Endothelial cell of umbilical vein (primary cell): ENCODE measurements at regions not wholly inside any gene's neighbourhood (a gene's known extent, or its start where the extent isn't known, plus 50 kb on each side); places are given as distances from the start of the nearest gene placed in this dataset.

Experiments
- BruUV-seq: library from RNA; stranded (reverse); fragments of 400-500 nt; replicated peaks from 2 replicates; lab custom pipeline; 2021; lab: Mats Ljungman, UMichigan
- CTCF ChIA-PET: fragments of 300-600, 350-600 bp; sonication (Branson Sonifier 250); formaldehyde crosslinking; loops from one replicate; lab custom pipeline; 2021; ENCODE audit warnings: antibody characterized with exemption, inconsistent platforms; lab: Charles Lee
- POLR2A ChIA-PET: fragments of 300-600, 350-600 bp; sonication (Branson Sonifier 250); formaldehyde crosslinking; loops from one replicate; lab custom pipeline; 2021; ENCODE audit warnings: antibody characterized with exemption, inconsistent platforms; lab: Charles Lee
- DNase-seq: peaks from one replicate; pipeline ENCODE4 v3.0.0-alpha.2; 2011; ENCODE audit warnings: low read depth, low spot score
- FAIRE-seq: peaks from 2 replicates; lab custom pipeline; 2011; peaks lifted over from hg19 to GRCh38; lab: Jason Lieb, UNC
- H2AFZ ChIP-seq: 2 replicates; pipeline ENCODE4 v1.6.0; 2012; ENCODE audit warnings: low read depth, low read length, control low read depth, inconsistent platforms
- H3K27ac ChIP-seq: 2 replicates; pipeline ENCODE4 v1.5.1; 2011; ENCODE audit warnings: low read depth, mild to moderate bottlenecking, control low read depth, low read length, moderate library complexity; ENCODE audit not compliant: insufficient read depth
- H3K27me3 ChIP-seq, 2 experiments: 2 replicates each; pipeline versions ENCODE4 v1.6.0 to v1.6.1; 2011; ENCODE audit warnings: low read length in 2 of 2, mixed read lengths in 1 of 2; ENCODE audit not compliant: control insufficient read depth in 2 of 2, insufficient read depth in 2 of 2
- H3K36me3 ChIP-seq, 2 experiments: 2 replicates in 1 of 2; 3 replicates in 1 of 2; pipeline ENCODE4 v1.5.1; 2011; ENCODE audit warnings: low read length in 2 of 2, mild to moderate bottlenecking in 1 of 2, moderate library complexity in 1 of 2; ENCODE audit not compliant: control insufficient read depth in 2 of 2, insufficient read depth in 2 of 2; ENCODE audit errors: extremely low read depth in 1 of 2
- H3K4me1 ChIP-seq: 3 replicates; pipeline ENCODE4 v1.5.1; 2011; ENCODE audit warnings: mild to moderate bottlenecking, low read length; ENCODE audit not compliant: control insufficient read depth, insufficient read depth; ENCODE audit errors: extremely low read depth
- H3K4me2 ChIP-seq: 2 replicates; pipeline ENCODE4 v1.6.1; 2011; ENCODE audit warnings: low read length, control low read depth, mixed read lengths; ENCODE audit not compliant: insufficient read depth
- H3K4me3 ChIP-seq, 3 experiments: fragments of 200-600 bp in 1 of 3; sonication (generic), shearing (Covaris generic) in 1 of 3; replicated peaks in 1 of 3; 2 replicates each; pipeline ENCODE4 v1.5.1; 2011 to 2016; ENCODE audit warnings: control low read depth in 3 of 3, low read length in 3 of 3, mild to moderate bottlenecking in 2 of 3, inconsistent platforms in 1 of 3, low read depth in 1 of 3, moderate library complexity in 1 of 3; ENCODE audit not compliant: insufficient read depth in 1 of 3
- H3K79me2 ChIP-seq: 2 replicates; pipeline ENCODE4 v1.6.0; 2012; ENCODE audit warnings: low read length, inconsistent platforms; ENCODE audit not compliant: control insufficient read depth, insufficient read depth
- H3K9ac ChIP-seq: replicated peaks from 2 replicates; pipeline ENCODE3; 2011; ENCODE audit warnings: low read length, control low read depth; ENCODE audit not compliant: insufficient read depth; ENCODE audit errors: extremely low read depth
- H3K9me1 ChIP-seq: replicated peaks from 3 replicates; pipeline ENCODE4 v1.6.0; 2011; ENCODE audit warnings: mild to moderate bottlenecking, low read length; ENCODE audit not compliant: control insufficient read depth, insufficient read depth; ENCODE audit errors: extremely low read depth
- H3K9me3 ChIP-seq: replicated peaks from 2 replicates; pipeline ENCODE4 v1.5.1; 2012; ENCODE audit warnings: low read length, inconsistent platforms; ENCODE audit not compliant: control insufficient read depth, insufficient read depth
- H4K20me1 ChIP-seq: replicated peaks from 2 replicates; pipeline ENCODE3; 2011; ENCODE audit warnings: mild to moderate bottlenecking, low read length; ENCODE audit not compliant: control insufficient read depth, insufficient read depth; ENCODE audit errors: extremely low read depth
- CTCF ChIP-seq, 2 donors: IDR thresholded peaks; 1 replicate in 1 of 2; 2 replicates in 1 of 2; pipeline ENCODE4 v1.5.1; 2011; ENCODE audit warnings: low read length in 2 of 2, mild to moderate bottlenecking in 2 of 2, moderate library complexity in 2 of 2, control low read depth in 1 of 2, inconsistent platforms in 1 of 2, low read depth in 1 of 2; ENCODE audit not compliant: insufficient read depth in 1 of 2; ENCODE audit errors: extremely low read depth in 1 of 2
- EZH2 ChIP-seq: IDR thresholded peaks from 2 replicates; pipeline ENCODE4 v1.6.1; 2012; ENCODE audit warnings: borderline replicate concordance, low read depth, mild to moderate bottlenecking, moderate library complexity, low read length, inconsistent platforms; ENCODE audit not compliant: severe bottlenecking
- FOS ChIP-seq: IDR thresholded peaks from 2 replicates; pipeline ENCODE4 v1.6.1; 2011; ENCODE audit warnings: mild to moderate bottlenecking, low read length, moderate library complexity, borderline replicate concordance; ENCODE audit not compliant: insufficient read depth
- GATA2 ChIP-seq: IDR thresholded peaks from 2 replicates; pipeline ENCODE4 v1.7.0; 2011; ENCODE audit warnings: low read depth, mild to moderate bottlenecking, moderate library complexity, mixed read lengths, low read length; ENCODE audit not compliant: insufficient read length, insufficient read depth
- JUN ChIP-seq: IDR thresholded peaks from 2 replicates; pipeline ENCODE4 v1.6.1; 2011; ENCODE audit warnings: borderline replicate concordance, low read depth; ENCODE audit not compliant: insufficient read length, insufficient read depth
- MAX ChIP-seq: IDR thresholded peaks from 2 replicates; pipeline ENCODE4 v1.6.1; 2011; ENCODE audit not compliant: insufficient read depth, insufficient read length
- MYC ChIP-seq: IDR thresholded peaks from one replicate; pipeline ENCODE4 v1.6.1; 2011; ENCODE audit warnings: mild to moderate bottlenecking, low read depth, low read length
- POLR2A ChIP-seq: IDR thresholded peaks from 2 replicates; pipeline ENCODE4 v1.6.1; 2012; ENCODE audit warnings: low read depth, mild to moderate bottlenecking, control low read depth, low read length
- POLR2AphosphoS5 ChIP-seq: IDR thresholded peaks from 2 replicates; pipeline ENCODE4 v1.6.1; 2012; ENCODE audit warnings: low read depth, mild to moderate bottlenecking, control low read depth, low read length, moderate library complexity; ENCODE audit not compliant: insufficient read depth
- dilution Hi-C: fragments of 300-500 bp; cut with MboI; formaldehyde crosslinking; loops from one replicate; pipeline ENCODE4 v1.15.0; 2019; ENCODE audit warnings: low sequenced_read_pairs; ENCODE audit not compliant: extremely low pct_ligation_motif_present
- intact Hi-C: fragments of 100-400 bp; cut with micrococcal nuclease; formaldehyde crosslinking; loops from one replicate; pipeline ENCODE4 v1.10.0; 2022

GRCh38 chr6:149170564-149171452, 146.7 kb upstream of the TAB2 start:
- dilution Hi-C loops: no loop called here
- BruUV-seq: no TSS peak
- no peak overlapping the region for H3K4me2 ChIP-seq

More at GRCh38 chr6:149170564-149171452, 146.7 kb upstream of the TAB2 start:
- ChIA-PET CTCF (no interaction called here), POLR2A (no interaction called here)
- H3K9me3 ChIP-seq: no peaks in the 10 kb centered on the region
- H2AFZ ChIP-seq: no peak overlapping the region
- H4K20me1 ChIP-seq: no peaks in the 10 kb centered on the region
- H3K27ac ChIP-seq: no peak overlapping the region
- no peaks in the 10 kb centered on the region for H3K79me2 ChIP-seq
- no peak overlapping the region for H3K4me3 ChIP-seq
- TF ChIP-seq POLR2A (no peak), MYC (no peak), POLR2AphosphoS5 (no peak), JUN (no peak), MAX (no peak), EZH2 (no peak), FOS (no peak), GATA2 (no peak), CTCF (IDR thresholded peaks at IDR 0.05; ENCODE audit: extremely low read depth in 1 of 2, insufficient read depth in 1 of 2, low read depth in 1 of 2, low read length in 2 of 2) (no peak)
- H3K9ac ChIP-seq: no peak overlapping the region
- peaks cover 0 to 3% of the 10 kb centered on the region in 2 experiments for H3K27me3 ChIP-seq
- intact Hi-C loops: no loop called here
- FAIRE-seq: no peak
- H3K9me1 ChIP-seq: no peaks in the 10 kb centered on the region
- peaks cover 5% of the 10 kb centered on the region for H3K4me1 ChIP-seq
- H3K36me3 ChIP-seq: no peaks in the 10 kb centered on the region
- no peak for DNase-seq
